H9 (cell line): ENCODE measurements at regions not wholly inside any gene's neighbourhood (a gene's known extent, or its start where the extent isn't known, plus 50 kb on each side); places are given as distances from the start of the nearest gene placed in this dataset.

Experiments
- DNase-seq: peaks from one replicate; pipeline ENCODE4 v3.0.0-alpha.2; 2017
- H2AFZ ChIP-seq: one replicate; pipeline ENCODE4 v1.6.1; 2013; ENCODE audit warnings: mild to moderate bottlenecking, low read length, control low read depth, moderate library complexity
- H2AK5ac ChIP-seq: 2 replicates; pipeline ENCODE4 v1.6.1; 2013; ENCODE audit warnings: low read length, control low read depth, mixed read lengths; ENCODE audit not compliant: insufficient read length
- H2BK120ac ChIP-seq: one replicate; pipeline ENCODE4 v1.6.1; 2013; ENCODE audit warnings: low read depth, mild to moderate bottlenecking, low read length, control low read depth, inconsistent platforms; ENCODE audit not compliant: poor library complexity, severe bottlenecking
- H2BK12ac ChIP-seq: 2 replicates; pipeline ENCODE4 v1.6.1; 2013; ENCODE audit warnings: low read length, control low read depth, mixed read lengths, low read depth; ENCODE audit not compliant: insufficient read length
- H2BK15ac ChIP-seq: 2 replicates; pipeline ENCODE4 v1.6.1; 2013; ENCODE audit warnings: low read depth, low read length, control low read depth
- H2BK20ac ChIP-seq: one replicate; pipeline ENCODE4 v1.6.1; 2013; ENCODE audit warnings: low read depth, mild to moderate bottlenecking, low read length, control low read depth, inconsistent platforms; ENCODE audit not compliant: poor library complexity, severe bottlenecking
- H2BK5ac ChIP-seq: 2 replicates; pipeline ENCODE4 v1.6.1; 2013; ENCODE audit warnings: low read length, control low read depth, mixed read lengths; ENCODE audit not compliant: insufficient read length
- H3K14ac ChIP-seq: 2 replicates; pipeline ENCODE4 v1.6.1; 2013; ENCODE audit warnings: low read length, control low read depth; ENCODE audit not compliant: insufficient read depth
- H3K18ac ChIP-seq: 2 replicates; pipeline ENCODE4 v1.6.1; 2013; ENCODE audit warnings: low read depth, mild to moderate bottlenecking, mixed read lengths, low read length, control low read depth; ENCODE audit not compliant: insufficient read length
- H3K23ac ChIP-seq: 2 replicates; pipeline ENCODE4 v1.6.1; 2013; ENCODE audit warnings: low read length, control low read depth, mixed read lengths, low read depth; ENCODE audit not compliant: insufficient read length
- H3K23me2 ChIP-seq: 2 replicates; pipeline ENCODE4 v1.6.1; 2013; ENCODE audit warnings: low read depth, mild to moderate bottlenecking, mixed read lengths, low read length, control low read depth; ENCODE audit not compliant: insufficient read length, poor library complexity, severe bottlenecking
- H3K27ac ChIP-seq: 2 replicates; pipeline ENCODE4 v1.5.1; 2013; ENCODE audit warnings: low read length, control low read depth, mixed read lengths, low read depth; ENCODE audit not compliant: insufficient read length
- H3K27me3 ChIP-seq: 2 replicates; pipeline ENCODE4 v1.6.1; 2013; ENCODE audit warnings: low read length, control low read depth, inconsistent platforms; ENCODE audit not compliant: insufficient read depth
- H3K4ac ChIP-seq: 2 replicates; pipeline ENCODE4 v1.6.1; 2013; ENCODE audit warnings: low read depth, mild to moderate bottlenecking, control low read depth, inconsistent platforms, low read length, moderate library complexity
- H3K4me1 ChIP-seq: 2 replicates; pipeline ENCODE4 v1.6.1; 2013; ENCODE audit warnings: low read length, control low read depth, inconsistent platforms; ENCODE audit not compliant: insufficient read depth
- H3K4me2 ChIP-seq: 2 replicates; pipeline ENCODE4 v1.6.1; 2013; ENCODE audit warnings: low read length, control low read depth, mixed read lengths; ENCODE audit not compliant: insufficient read length, insufficient read depth
- H3K56ac ChIP-seq: 2 replicates; pipeline ENCODE4 v1.6.1; 2013; ENCODE audit warnings: low read depth, mild to moderate bottlenecking, mixed read lengths, low read length, control low read depth; ENCODE audit not compliant: insufficient read length
- H3K79me1 ChIP-seq: 2 replicates; pipeline ENCODE4 v1.6.1; 2013; ENCODE audit warnings: low read depth, mild to moderate bottlenecking, moderate library complexity, low read length, control low read depth, inconsistent platforms; ENCODE audit not compliant: insufficient read depth, poor library complexity, severe bottlenecking
- H3K79me2 ChIP-seq: 2 replicates; pipeline ENCODE4 v1.6.1; 2013; ENCODE audit warnings: low read length, control low read depth, inconsistent platforms; ENCODE audit not compliant: insufficient read depth
- H3K9ac ChIP-seq: 2 replicates; pipeline ENCODE4 v1.6.1; 2013; ENCODE audit warnings: low read length, control low read depth, mixed read lengths; ENCODE audit not compliant: insufficient read length; ENCODE audit errors: extremely low read depth
- H3K9me3 ChIP-seq: one replicate; pipeline ENCODE4 v1.6.1; 2013; ENCODE audit warnings: low read depth, low read length, inconsistent platforms; ENCODE audit not compliant: control insufficient read depth
- H3T11ph ChIP-seq: one replicate; pipeline ENCODE4 v1.6.1; 2013; ENCODE audit warnings: mild to moderate bottlenecking, low read length, control low read depth, inconsistent platforms
- H4K20me1 ChIP-seq: one replicate; pipeline ENCODE4 v1.6.1; 2013; ENCODE audit not compliant: control insufficient read depth, insufficient read length, insufficient read depth
- H4K5ac ChIP-seq: 2 replicates; pipeline ENCODE4 v1.6.1; 2013; ENCODE audit warnings: low read depth, mild to moderate bottlenecking, mixed read lengths, low read length, control low read depth; ENCODE audit not compliant: insufficient read length
- H4K8ac ChIP-seq: replicated peaks from 2 replicates; pipeline ENCODE4 v1.6.1; 2013; ENCODE audit warnings: low read length, control low read depth, mixed read lengths, low read depth; ENCODE audit not compliant: insufficient read length
- H4K91ac ChIP-seq: 2 replicates; pipeline ENCODE4 v1.6.1; 2013; ENCODE audit warnings: low read depth, mild to moderate bottlenecking, moderate library complexity, mixed read lengths, low read length, control low read depth; ENCODE audit not compliant: insufficient read length
- H3K27ac Mint-ChIP-seq, 3 experiments: 2 replicates in 2 of 3; 3 replicates in 1 of 3; pipeline ENCODE4 v1.8.0; 2020 to 2021; ENCODE audit warnings: mixed read lengths in 3 of 3, mild to moderate bottlenecking in 1 of 3, moderate library complexity in 1 of 3
- H3K27me3 Mint-ChIP-seq: 2 replicates; pipeline ENCODE4 v1.8.0; 2021; ENCODE audit warnings: low read depth, mild to moderate bottlenecking, moderate library complexity, mixed read lengths
- H3K36me3 Mint-ChIP-seq, 3 experiments: 2 replicates in 2 of 3; 3 replicates in 1 of 3; pipeline ENCODE4 v1.8.0; 2020 to 2021; ENCODE audit warnings: low read depth in 3 of 3, mixed read lengths in 3 of 3; ENCODE audit not compliant: insufficient read depth in 1 of 3
- H3K4me1 Mint-ChIP-seq, 2 experiments: 2 replicates each; pipeline ENCODE4 v1.8.0; 2020; ENCODE audit warnings: mixed read lengths in 2 of 2
- H3K4me3 Mint-ChIP-seq, 2 experiments: 2 replicates in 1 of 2; 3 replicates in 1 of 2; pipeline ENCODE4 v1.8.0; 2020 to 2021; ENCODE audit warnings: mild to moderate bottlenecking in 2 of 2, mixed read lengths in 2 of 2, moderate library complexity in 1 of 2
- H3K9me3 Mint-ChIP-seq, 2 experiments: 2 replicates in 1 of 2; 3 replicates in 1 of 2; pipeline ENCODE4 v1.8.0; 2020; ENCODE audit warnings: mild to moderate bottlenecking in 2 of 2, mixed read lengths in 2 of 2, moderate library complexity in 1 of 2
- WGBS: extraction: QIAGEN DNeasy Blood & Tissue Kit; methylation state at CpG from one replicate; pipeline ENCODE4 v1.1.7; 2013; ENCODE audit warnings: missing lambda C conversion rate, low lambda C conversion rate, mixed read lengths; ENCODE audit not compliant: insufficient read length; ENCODE audit errors: extremely low coverage; 5-methylcytosine and 5-hydroxymethylcytosine counted together
- TF ChIP-seq, protein P1 (sequence below): fragments of 200-600 bp; sonication (generic); conservative IDR thresholded peaks from 3 replicates; pipeline ENCODE4 v1.8.0; 2021; ENCODE audit warnings: antibody characterized with exemption, mild to moderate bottlenecking

DNA sequence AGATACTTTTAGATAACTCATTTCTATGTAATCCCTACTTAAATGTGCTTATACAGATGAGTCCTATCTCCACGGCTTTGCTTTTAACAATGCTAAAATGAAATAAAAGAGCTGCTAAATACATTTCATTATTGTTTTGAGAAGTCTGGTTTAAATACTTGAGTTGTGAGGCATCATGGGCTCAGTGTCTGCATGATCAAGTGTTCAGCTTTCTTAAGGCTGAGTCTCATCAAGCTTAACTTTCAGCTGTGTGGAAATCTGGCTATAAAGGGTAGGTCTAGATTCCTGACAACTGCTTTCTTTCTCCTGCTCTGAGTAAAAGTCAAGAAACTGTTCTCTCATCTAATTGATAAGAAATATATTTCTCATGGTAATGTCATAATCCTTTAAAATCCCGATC is 235.4 kb downstream of the FSCB start:
- Mint-ChIP-seq H3K27ac (no peak overlapping the region), H3K4me1 (no peaks in the 10 kb centered on the region), H3K4me3 (no peak overlapping the region), H3K27me3 (no peaks in the 10 kb centered on the region), H3K9me3 (no peaks in the 10 kb centered on the region; a peak in 1 of 5 replicates), H3K36me3 (no peaks in the 10 kb centered on the region; a peak in 1 of 7 replicates)
- Histone ChIP-seq H3K23ac (no peak overlapping the region), H4K5ac (no peak overlapping the region), H2BK12ac (no peak overlapping the region), H3K4ac (no peak overlapping the region), H3K79me2 (no peaks in the 10 kb centered on the region), H2BK15ac (no peak overlapping the region), H3K23me2 (no peaks in the 10 kb centered on the region), H3K9ac (no peak overlapping the region), H4K8ac (no peak overlapping the region), H3T11ph (no peak overlapping the region), H3K18ac (no peak overlapping the region), H3K79me1 (no peaks in the 10 kb centered on the region), H2AK5ac (no peak overlapping the region), H3K4me2 (no peak overlapping the region), H3K56ac (no peak overlapping the region), H3K27me3 (no peaks in the 10 kb centered on the region), H2BK5ac (no peak overlapping the region), H4K20me1 (no peaks in the 10 kb centered on the region), H3K27ac (no peak overlapping the region), H2BK120ac (no peak overlapping the region), H3K14ac (no peak overlapping the region), H2AFZ (no peak overlapping the region), H3K9me3 (no peaks in the 10 kb centered on the region), H2BK20ac (no peak overlapping the region), H4K91ac (no peak overlapping the region), H3K4me1 (no peaks in the 10 kb centered on the region)
- TF ChIP-seq, protein P1, sequence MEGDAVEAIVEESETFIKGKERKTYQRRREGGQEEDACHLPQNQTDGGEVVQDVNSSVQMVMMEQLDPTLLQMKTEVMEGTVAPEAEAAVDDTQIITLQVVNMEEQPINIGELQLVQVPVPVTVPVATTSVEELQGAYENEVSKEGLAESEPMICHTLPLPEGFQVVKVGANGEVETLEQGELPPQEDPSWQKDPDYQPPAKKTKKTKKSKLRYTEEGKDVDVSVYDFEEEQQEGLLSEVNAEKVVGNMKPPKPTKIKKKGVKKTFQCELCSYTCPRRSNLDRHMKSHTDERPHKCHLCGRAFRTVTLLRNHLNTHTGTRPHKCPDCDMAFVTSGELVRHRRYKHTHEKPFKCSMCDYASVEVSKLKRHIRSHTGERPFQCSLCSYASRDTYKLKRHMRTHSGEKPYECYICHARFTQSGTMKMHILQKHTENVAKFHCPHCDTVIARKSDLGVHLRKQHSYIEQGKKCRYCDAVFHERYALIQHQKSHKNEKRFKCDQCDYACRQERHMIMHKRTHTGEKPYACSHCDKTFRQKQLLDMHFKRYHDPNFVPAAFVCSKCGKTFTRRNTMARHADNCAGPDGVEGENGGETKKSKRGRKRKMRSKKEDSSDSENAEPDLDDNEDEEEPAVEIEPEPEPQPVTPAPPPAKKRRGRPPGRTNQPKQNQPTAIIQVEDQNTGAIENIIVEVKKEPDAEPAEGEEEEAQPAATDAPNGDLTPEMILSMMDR = no peak
- no peak for DNase-seq
- no CpG with 5 or more reads among the region's 2 CpGs for WGBS
